GM21717 (cell line): ENCODE measurements at regions not wholly inside any gene's neighbourhood (a gene's known extent, or its start where the extent isn't known, plus 50 kb on each side); places are given as distances from the start of the nearest gene placed in this dataset.

Source experiments
- ATAC-seq: cut with Tn5 transposase; IDR thresholded peaks from one replicate; pipeline ENCODE4 v1.9.1; 2021; ENCODE audit warnings: mild to moderate bottlenecking, moderate library complexity; ENCODE audit not compliant: unreplicated experiment

GRCh38 chr9:107667231-107668070 is 177.9 kb upstream of the KLF4 start:
- ATAC-seq, result no peak

GRCh38 chr9:107665057-107665456 is 175.5 kb upstream of the KLF4 start:
- ATAC-seq, result no peak

- ATAC-seq, result no peak
Measured at GRCh38 chr9:107660976-107661375, 171.4 kb upstream of the KLF4 start.

DNA sequence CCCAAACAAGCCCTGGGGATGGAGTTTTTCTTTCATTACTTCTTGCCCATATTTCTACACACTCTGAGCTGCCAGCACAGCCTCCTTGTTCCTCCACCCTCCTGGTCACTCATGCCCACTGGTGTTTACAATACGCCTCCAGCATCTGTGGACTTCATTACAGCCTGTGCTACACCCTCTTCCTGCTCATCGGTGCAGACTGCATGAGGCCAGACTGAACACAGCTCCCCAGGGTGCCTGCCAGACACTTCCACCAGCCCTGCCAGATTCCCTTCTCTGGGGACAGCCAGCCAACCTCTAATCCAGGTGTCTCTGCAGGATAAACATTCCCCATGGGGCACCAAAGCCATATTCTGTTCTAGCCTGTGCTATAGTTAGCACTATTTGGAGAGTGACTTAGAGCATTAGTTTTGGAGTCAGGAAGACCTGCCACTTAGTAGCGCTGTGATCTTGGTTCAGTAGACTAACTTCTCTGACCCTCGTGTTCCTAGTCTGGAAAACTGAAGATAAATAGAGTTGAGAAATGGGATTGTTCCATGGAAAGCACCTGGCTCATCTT is 163.8 kb upstream of the KLF4 start:
- ATAC-seq, result no peak

- ATAC-seq, result no peak
Measured at GRCh38 chr9:107650995-107651394, 161.4 kb upstream of the KLF4 start.

DNA sequence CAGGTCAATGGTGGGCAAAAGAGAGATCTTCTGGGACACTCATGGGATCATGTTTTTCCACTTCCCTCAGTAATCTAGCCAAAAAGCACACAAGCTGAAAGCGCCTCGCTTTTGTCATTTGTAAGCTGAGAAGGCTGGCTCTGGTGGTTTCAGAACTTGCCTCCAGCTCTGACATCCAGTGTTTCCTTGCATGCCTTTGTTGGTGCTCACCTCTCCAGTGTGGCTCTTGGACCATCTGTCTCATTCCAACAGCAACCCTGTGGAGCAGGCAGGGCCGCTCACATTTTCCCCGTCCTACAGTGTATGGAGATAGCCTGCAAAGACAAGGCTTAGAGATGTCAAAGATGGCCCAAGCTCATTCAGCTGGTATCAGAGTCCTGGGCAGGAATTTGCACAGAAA is 160.8 kb upstream of the KLF4 start:
- no peak for ATAC-seq

DNA sequence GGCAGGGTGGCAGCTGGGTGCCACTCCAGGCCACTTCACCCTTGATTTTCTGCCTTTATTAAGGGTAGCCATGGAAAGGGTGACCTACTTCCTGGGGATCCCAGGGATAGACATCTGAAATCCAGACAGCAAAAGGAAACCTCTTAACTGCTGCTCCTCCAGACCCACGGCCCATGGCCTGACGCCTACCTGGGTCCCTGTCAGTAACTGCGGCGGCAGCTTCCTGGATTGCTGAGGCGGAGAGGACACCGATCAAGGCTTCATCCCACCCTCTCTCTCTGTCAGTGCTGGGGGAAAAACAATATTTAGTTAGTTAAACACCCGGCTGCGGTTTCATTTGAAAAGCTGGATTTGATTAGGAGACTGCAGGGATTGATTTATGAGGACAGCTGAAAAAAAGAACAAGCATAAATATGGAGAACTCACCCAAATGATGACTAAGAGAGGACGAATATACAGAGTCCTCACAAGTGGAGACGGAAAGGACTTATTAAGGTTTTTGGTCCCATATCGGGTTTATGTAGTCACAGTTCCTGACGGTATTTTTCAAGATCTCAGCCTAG is 158.7 kb upstream of the KLF4 start:
- no peak for ATAC-seq

GRCh38 chr9:107647611-107648010 is 158.0 kb upstream of the KLF4 start:
- no peak for ATAC-seq

DNA sequence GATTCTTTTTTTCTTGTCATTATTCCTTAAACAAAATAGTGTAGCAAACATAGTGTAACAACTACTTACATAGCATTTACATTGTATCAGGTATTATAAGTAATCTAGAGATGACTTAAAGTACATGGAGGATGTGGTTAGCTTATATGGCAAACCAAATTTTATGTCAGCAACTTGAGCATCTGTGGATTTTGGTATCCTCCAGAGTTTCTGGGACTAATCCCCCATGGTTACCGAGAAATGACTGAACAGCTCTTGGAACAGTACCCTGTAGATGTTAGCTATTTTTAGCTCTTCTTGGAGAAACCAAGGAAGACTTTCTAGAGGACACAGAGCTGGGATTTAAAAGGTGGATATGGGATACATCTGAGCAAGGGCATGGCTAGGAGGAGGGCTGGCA is 157.6 kb upstream of the KLF4 start:
- no peak for ATAC-seq

DNA sequence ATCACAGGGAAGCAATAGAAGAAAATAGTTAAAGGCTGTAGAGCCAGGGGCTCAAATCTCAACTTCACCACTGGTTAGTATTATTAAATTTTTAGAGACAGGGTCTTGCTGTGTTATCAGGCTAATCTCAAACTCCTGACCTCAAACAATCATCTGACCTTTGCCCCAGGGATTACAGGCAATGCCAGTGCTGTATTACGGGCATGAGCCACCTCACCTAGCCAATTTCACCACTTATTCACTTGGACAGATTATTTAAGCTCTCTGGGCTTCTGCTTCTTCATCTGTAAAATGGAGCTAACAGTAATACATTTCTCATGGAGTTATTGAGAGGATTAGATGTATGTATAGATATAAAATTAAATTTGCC is 155.9 kb upstream of the KLF4 start:
- ATAC-seq, result no peak

DNA sequence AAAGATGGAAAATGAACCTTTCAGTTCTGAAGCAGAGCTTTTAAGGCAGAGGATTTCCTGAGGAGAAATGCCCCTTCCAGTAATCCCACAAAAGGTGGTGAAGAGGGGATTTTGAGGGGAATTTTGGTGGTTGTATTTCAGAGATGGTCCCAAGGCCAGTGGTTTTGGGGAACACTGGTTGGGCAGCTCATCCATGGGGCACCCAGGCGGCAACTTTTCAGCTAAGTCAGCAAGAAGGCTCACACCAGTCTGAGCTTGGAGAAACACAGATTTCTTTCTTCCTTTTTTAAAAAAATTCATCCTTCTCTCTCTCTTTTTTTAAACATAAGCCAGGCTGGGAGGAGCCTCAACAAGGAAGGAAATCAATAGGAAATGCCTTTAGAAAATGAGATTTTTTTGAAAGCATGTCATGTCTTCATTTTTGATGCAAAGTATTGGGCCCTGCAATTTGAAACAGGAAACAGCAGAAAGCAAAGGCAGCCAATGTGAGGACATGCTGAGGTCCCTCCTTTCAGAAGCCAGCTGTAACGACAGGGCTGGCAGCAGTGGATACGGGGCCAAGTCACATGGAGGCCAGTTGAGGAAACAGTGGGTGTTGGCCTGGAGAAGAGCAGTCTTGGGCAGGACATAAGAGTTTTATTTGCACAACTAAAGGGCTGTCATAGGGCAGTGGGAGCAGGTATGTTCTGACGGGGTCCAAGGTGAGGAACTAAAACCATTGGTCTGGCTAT is 155.3 kb upstream of the KLF4 start:
- ATAC-seq, result no peak

- no peak for ATAC-seq
Measured at GRCh38 chr9:107639426-107639825, 149.9 kb upstream of the KLF4 start.

GRCh38 chr9:107638521-107639310 is 149.1 kb upstream of the KLF4 start:
- ATAC-seq, result no peak

DNA sequence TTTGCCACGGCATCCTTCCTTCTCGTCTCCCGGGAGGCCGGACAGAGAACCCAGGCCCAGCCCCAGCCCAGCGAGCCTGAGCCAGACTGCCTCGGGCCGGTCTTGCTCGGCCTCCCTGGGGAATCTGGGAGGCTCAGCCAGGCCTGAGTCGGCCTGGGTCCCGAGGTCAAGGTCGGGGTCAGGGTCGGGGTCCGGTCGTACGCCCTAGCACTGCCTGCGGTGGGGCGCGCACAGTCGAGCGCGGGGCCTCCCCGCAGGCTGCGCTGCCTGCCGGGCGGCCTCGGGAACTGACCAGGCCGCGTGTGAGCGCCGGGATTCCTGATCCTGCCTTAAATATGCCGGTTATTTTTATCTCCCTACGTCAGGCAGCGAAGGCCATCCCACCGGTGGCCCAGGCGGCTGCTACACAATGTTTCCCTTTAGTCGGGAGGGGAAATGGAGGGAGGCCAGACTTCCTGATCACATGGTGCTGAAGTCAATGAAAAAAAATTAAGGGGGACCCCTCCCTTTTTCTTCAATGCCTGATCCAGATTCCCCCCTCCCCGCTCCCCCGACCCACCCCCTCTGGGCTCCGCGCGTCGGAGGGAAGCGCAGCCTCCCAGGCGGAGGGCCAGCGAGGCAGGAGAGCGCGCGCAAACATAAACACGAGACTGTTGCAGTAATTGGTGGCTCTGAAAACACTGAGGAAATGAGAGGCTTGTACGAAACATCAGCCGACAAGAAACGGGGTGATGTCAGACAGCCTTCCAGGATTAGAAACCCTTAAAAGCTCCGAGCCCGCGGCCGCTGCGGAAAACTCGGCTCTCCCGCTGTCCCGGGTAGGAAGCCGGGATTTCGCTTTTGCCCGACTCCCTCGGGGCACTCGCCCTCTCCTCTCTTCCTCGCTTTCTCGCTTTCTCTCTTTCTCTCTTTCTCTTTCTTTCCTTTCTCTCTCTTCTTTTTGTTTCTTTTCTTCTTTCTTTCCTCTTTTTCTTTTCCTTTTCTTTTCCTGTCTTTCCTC is 148.2 kb upstream of the KLF4 start:
- ATAC-seq, result no peak

DNA sequence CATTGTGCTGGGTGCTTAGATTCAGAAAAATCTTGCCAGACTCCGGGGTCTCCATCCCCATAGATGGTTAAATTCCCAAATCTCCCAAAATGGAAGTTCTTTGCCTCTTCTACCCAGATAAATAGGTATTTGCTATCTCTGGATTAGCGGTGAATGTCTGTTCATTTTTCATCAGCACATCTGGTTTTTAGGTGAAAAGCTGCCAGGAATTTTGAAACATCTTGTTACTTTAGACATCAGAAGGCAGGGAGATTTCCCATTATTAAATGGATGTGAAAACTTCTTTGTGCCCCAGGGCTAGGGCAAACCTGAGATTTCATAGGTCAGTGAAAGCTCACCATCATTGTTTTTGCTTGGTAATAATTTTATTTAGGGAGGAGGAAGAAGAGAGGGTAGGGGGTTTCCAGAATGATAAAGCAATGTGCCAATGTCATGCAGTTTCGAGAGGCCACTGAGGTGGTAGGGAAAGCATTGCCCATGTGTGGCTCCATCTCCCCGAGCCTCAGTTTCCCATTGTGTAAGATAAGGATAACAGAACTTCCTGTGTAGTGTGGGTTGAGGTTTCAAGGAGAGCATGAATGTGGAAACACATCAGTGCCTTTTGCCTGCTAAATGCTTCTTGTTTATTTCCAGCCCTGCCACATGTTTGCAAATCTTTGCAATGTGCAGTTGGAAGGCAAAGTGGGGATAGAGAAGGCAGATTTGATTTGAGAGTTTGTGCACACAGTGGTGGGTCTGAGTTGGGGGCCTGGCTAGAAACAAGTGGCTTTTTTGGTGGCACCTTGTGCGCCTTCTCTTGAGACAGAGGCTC is 147.2 kb upstream of the KLF4 start:
- no peak for ATAC-seq

GRCh38 chr9:107635803-107636174 is 146.2 kb upstream of the KLF4 start:
- ATAC-seq, result no peak

DNA sequence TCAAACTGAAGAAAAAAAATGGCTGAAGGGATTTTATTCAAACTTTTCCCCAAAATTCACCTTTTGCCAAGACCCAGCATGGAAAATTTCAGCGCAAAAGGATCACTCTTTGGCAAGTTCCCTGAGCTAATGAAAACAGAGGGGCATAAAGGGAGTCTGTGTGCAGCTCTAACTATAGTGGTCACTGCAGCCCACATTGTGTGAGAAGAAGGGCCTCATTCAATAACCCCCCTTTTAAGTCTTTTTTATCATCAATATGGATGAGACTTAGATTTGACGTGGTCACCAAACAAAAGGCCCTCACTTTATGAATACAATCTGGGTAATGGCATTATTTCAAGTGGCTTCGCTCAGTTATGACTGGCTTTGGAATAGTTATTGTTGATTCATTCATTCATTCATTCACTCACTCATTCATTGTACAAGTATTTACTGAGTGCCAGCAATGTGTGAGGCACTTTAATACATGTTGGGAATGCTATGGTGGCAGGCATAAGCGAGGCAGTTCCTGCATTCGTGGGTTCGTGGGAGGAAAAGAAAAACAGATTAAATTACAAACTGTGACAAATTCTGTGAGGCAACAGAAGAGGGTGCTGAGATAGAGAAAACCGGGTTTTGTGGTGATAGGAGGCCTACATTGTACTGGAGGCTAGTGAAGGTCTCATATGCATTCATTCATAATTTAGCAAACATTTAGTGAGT is 145.7 kb upstream of the KLF4 start:
- no peak for ATAC-seq

- ATAC-seq, result no peak
Measured at GRCh38 chr9:107633406-107633805, 143.8 kb upstream of the KLF4 start.
